GM10266 (cell line): ENCODE measurements at regions not wholly inside any gene's neighbourhood (a gene's known extent, or its start where the extent isn't known, plus 50 kb on each side); places are given as distances from the start of the nearest gene placed in this dataset.
"Not testable (repeated sequence)": the region's sequence is repeated elsewhere in the genome, so short reads cannot be mapped to it uniquely, and the experiment has no call there.

Source experiments
- DNase-seq: peaks from one replicate; pipeline ENCODE4 v3.0.0; 2012; ENCODE audit errors: extremely low spot score
- CTCF ChIP-seq: IDR thresholded peaks from 2 replicates; pipeline ENCODE4 v1.5.1; 2012; ENCODE audit warnings: mild to moderate bottlenecking, low read depth; ENCODE audit not compliant: control insufficient read depth, insufficient read depth; ENCODE audit errors: missing control alignments

- no peak for TF ChIP-seq CTCF
- no peak for DNase-seq
Measured at GRCh38 chr10:109770663-109771062, 152.6 kb downstream of the XPNPEP1 start.

GRCh38 chr10:109769966-109770365, 153.3 kb downstream of the XPNPEP1 start:
- TF ChIP-seq CTCF: no peak
- DNase-seq: no peak

- TF ChIP-seq CTCF: no peak
- no peak for DNase-seq
Measured at GRCh38 chr10:109765838-109766237, 157.5 kb downstream of the XPNPEP1 start.

- DNase-seq: no peak
- TF ChIP-seq CTCF: no peak
Measured at GRCh38 chr10:109762555-109762954, 160.8 kb downstream of the XPNPEP1 start.

GRCh38 chr10:109757670-109758069, 165.6 kb downstream of the XPNPEP1 start:
- DNase-seq: not testable (repeated sequence)

- no peak for DNase-seq
- no peak for TF ChIP-seq CTCF
Measured at GRCh38 chr10:109746861-109747260, 176.4 kb downstream of the XPNPEP1 start.

- no peak for TF ChIP-seq CTCF
- DNase-seq: no peak
Measured at GRCh38 chr10:109744020-109744419, 179.3 kb downstream of the XPNPEP1 start.

- DNase-seq: no peak
- TF ChIP-seq CTCF: no peak
Measured at GRCh38 chr10:109743574-109743973, 179.7 kb downstream of the XPNPEP1 start.
